ENCODE measurements at regions not wholly inside any gene's neighbourhood (a gene's known extent, or its start where the extent isn't known, plus 50 kb on each side); places are given as distances from the start of the nearest gene placed in this dataset.

- Mint-ChIP-seq H3K4me3 (no peak overlapping the region), H3K4me1 (no peaks in the 10 kb centered on the region), H3K9me3 (peaks cover 0 to 2% (median 0%) of the 10 kb centered on the region in 5 donors), H3K27ac (no peak overlapping the region), H3K27me3 (peaks cover 1 to 25% of the 10 kb centered on the region in 2 donors), H3K36me3 (no peaks in the 10 kb centered on the region)
- POLR2A ChIA-PET, result no interaction called here
- H3K27ac ChIP-seq (ENCODE audit: low read depth, low read length), result no peak overlapping the region
- H3K36me3 ChIP-seq (ENCODE audit: insufficient read depth, low read length), result no peaks in the 10 kb centered on the region
- no peaks in the 10 kb centered on the region for H3K4me1 ChIP-seq (ENCODE audit: insufficient read depth, low read length)
- CTCF ChIA-PET, result interaction anchor here (1.3 kb wide), 1 partner anchor 12 kb away, joined by 3 read pairs; no protein-coding TSS in a partner anchor
- DNase-seq, result no peak
- H3K9me3 ChIP-seq (ENCODE audit: low read length), result no peaks in the 10 kb centered on the region
- H3K27me3 ChIP-seq (ENCODE audit: insufficient read depth, low read length, poor library complexity, severe bottlenecking), result no peaks in the 10 kb centered on the region
- H3K4me3 ChIP-seq (ENCODE audit: low read length), result no peak overlapping the region
These were observed 87.2 kb upstream of the ETS2 start for GRCh38 chr21:38718481-38718880.

- Histone ChIP-seq H3K36me3 (ENCODE audit: insufficient read depth, low read length) (no peaks in the 10 kb centered on the region), H3K4me3 (ENCODE audit: low read length) (no peak overlapping the region), H3K27ac (ENCODE audit: low read depth, low read length) (no peak overlapping the region), H3K4me1 (ENCODE audit: insufficient read depth, low read length) (no peaks in the 10 kb centered on the region), H3K9me3 (ENCODE audit: low read length) (no peaks in the 10 kb centered on the region), H3K27me3 (ENCODE audit: insufficient read depth, low read length, poor library complexity, severe bottlenecking) (no peaks in the 10 kb centered on the region)
- ChIA-PET POLR2A (no interaction called here), CTCF (interaction anchor here (1.2 kb wide), 1 partner anchor 13 kb away, joined by 3 read pairs; no protein-coding TSS in a partner anchor)
- no peak for DNase-seq
- no peaks in the 10 kb centered on the region for H3K4me1 Mint-ChIP-seq
- H3K27me3 Mint-ChIP-seq, result peaks cover 4 to 15% of the 10 kb centered on the region in 2 donors
- no peak overlapping the region for H3K4me3 Mint-ChIP-seq
- no peak overlapping the region for H3K27ac Mint-ChIP-seq
- H3K9me3 Mint-ChIP-seq, result peaks cover 2 to 10% (median 7%) of the 10 kb centered on the region in 5 donors
- peaks cover 0 to 5% (median 0%) of the 10 kb centered on the region in 3 donors for H3K36me3 Mint-ChIP-seq
These were observed 85.7 kb upstream of the ETS2 start for GRCh38 chr21:38720074-38720473.

- Histone ChIP-seq H3K27me3 (ENCODE audit: insufficient read depth, low read length, poor library complexity, severe bottlenecking) (no peaks in the 10 kb centered on the region), H3K9me3 (ENCODE audit: low read length) (no peaks in the 10 kb centered on the region), H3K4me1 (ENCODE audit: insufficient read depth, low read length) (no peaks in the 10 kb centered on the region), H3K27ac (ENCODE audit: low read depth, low read length) (no peak overlapping the region), H3K4me3 (ENCODE audit: low read length) (no peak overlapping the region), H3K36me3 (ENCODE audit: insufficient read depth, low read length) (no peaks in the 10 kb centered on the region)
- no peak for DNase-seq
- CTCF ChIA-PET, result interaction anchor here (1.2 kb wide), 1 partner anchor 12 kb away, joined by 3 read pairs; no protein-coding TSS in a partner anchor
- H3K36me3 Mint-ChIP-seq, result peaks cover 0 to 5% (median 0%) of the 10 kb centered on the region in 3 donors
- H3K4me3 Mint-ChIP-seq, result no peak overlapping the region
- POLR2A ChIA-PET, result no interaction called here
- H3K4me1 Mint-ChIP-seq, result no peaks in the 10 kb centered on the region
- H3K9me3 Mint-ChIP-seq, result peaks cover 2 to 16% (median 14%) of the 10 kb centered on the region in 5 donors
- no peak overlapping the region for H3K27ac Mint-ChIP-seq
- H3K27me3 Mint-ChIP-seq, result peaks cover 4 to 12% of the 10 kb centered on the region in 2 donors
These were observed 84.7 kb upstream of the ETS2 start for GRCh38 chr21:38721055-38721454.

GRCh38 chr21:38721958-38722357 is 83.8 kb upstream of the ETS2 start:
- Mint-ChIP-seq H3K4me1 (no peaks in the 10 kb centered on the region), H3K36me3 (peaks cover 0 to 5% (median 0%) of the 10 kb centered on the region in 3 donors), H3K9me3 (peaks cover 2 to 19% (median 19%) of the 10 kb centered on the region in 5 donors), H3K27ac (no peak overlapping the region), H3K27me3 (peaks cover 5 to 9% of the 10 kb centered on the region in 2 donors), H3K4me3 (no peak overlapping the region)
- Histone ChIP-seq H3K4me1 (ENCODE audit: insufficient read depth, low read length) (no peaks in the 10 kb centered on the region), H3K9me3 (ENCODE audit: low read length) (no peaks in the 10 kb centered on the region), H3K27ac (ENCODE audit: low read depth, low read length) (no peak overlapping the region), H3K4me3 (ENCODE audit: low read length) (no peak overlapping the region), H3K27me3 (ENCODE audit: insufficient read depth, low read length, poor library complexity, severe bottlenecking) (no peaks in the 10 kb centered on the region), H3K36me3 (ENCODE audit: insufficient read depth, low read length) (no peaks in the 10 kb centered on the region)
- CTCF ChIA-PET, result no interaction called here
- DNase-seq, result no peak
- POLR2A ChIA-PET, result no interaction called here

- Histone ChIP-seq H3K4me3 (ENCODE audit: low read length) (no peak overlapping the region), H3K27me3 (ENCODE audit: insufficient read depth, low read length, poor library complexity, severe bottlenecking) (no peaks in the 10 kb centered on the region), H3K27ac (ENCODE audit: low read depth, low read length) (no peak overlapping the region), H3K4me1 (ENCODE audit: insufficient read depth, low read length) (no peaks in the 10 kb centered on the region), H3K9me3 (ENCODE audit: low read length) (no peaks in the 10 kb centered on the region), H3K36me3 (ENCODE audit: insufficient read depth, low read length) (no peaks in the 10 kb centered on the region)
- H3K9me3 Mint-ChIP-seq, result peaks cover 2 to 19% (median 19%) of the 10 kb centered on the region in 5 donors
- no peak for DNase-seq
- H3K27ac Mint-ChIP-seq, result no peak overlapping the region
- H3K27me3 Mint-ChIP-seq, result peaks cover 9 to 24% of the 10 kb centered on the region in 2 donors
- H3K4me3 Mint-ChIP-seq, result no peak overlapping the region
- ChIA-PET POLR2A (no interaction called here), CTCF (no interaction called here)
- peaks cover 0 to 5% (median 0%) of the 10 kb centered on the region in 3 donors for H3K36me3 Mint-ChIP-seq
- H3K4me1 Mint-ChIP-seq, result no peaks in the 10 kb centered on the region
These were observed 80.3 kb upstream of the ETS2 start for GRCh38 chr21:38725196-38726157.

GRCh38 chr21:38726482-38726881 is 79.2 kb upstream of the ETS2 start:
- ChIA-PET POLR2A (no interaction called here), CTCF (no interaction called here)
- H3K4me3 ChIP-seq (ENCODE audit: low read length), result no peak overlapping the region
- H3K27me3 ChIP-seq (ENCODE audit: insufficient read depth, low read length, poor library complexity, severe bottlenecking), result no peaks in the 10 kb centered on the region
- DNase-seq, result no peak
- H3K27ac ChIP-seq (ENCODE audit: low read depth, low read length), result no peak overlapping the region
- Mint-ChIP-seq H3K9me3 (peaks cover 2 to 19% (median 19%) of the 10 kb centered on the region in 5 donors), H3K36me3 (peaks cover 0 to 5% (median 0%) of the 10 kb centered on the region in 3 donors), H3K4me1 (no peaks in the 10 kb centered on the region), H3K27me3 (peaks cover 9 to 27% of the 10 kb centered on the region in 2 donors), H3K4me3 (no peak overlapping the region), H3K27ac (no peak overlapping the region)
- no peaks in the 10 kb centered on the region for H3K36me3 ChIP-seq (ENCODE audit: insufficient read depth, low read length)
- no peaks in the 10 kb centered on the region for H3K4me1 ChIP-seq (ENCODE audit: insufficient read depth, low read length)
- H3K9me3 ChIP-seq (ENCODE audit: low read length), result no peaks in the 10 kb centered on the region

- CTCF ChIA-PET, result no interaction called here
- peaks cover 4% of the 10 kb centered on the region for H3K27me3 ChIP-seq (ENCODE audit: insufficient read depth, low read length, poor library complexity, severe bottlenecking)
- Mint-ChIP-seq H3K27ac (no peak overlapping the region), H3K4me1 (peaks cover 5 to 6% (median 5%) of the 10 kb centered on the region in 3 donors), H3K27me3 (peaks cover 19 to 34% of the 10 kb centered on the region in 2 donors), H3K36me3 (peaks cover 0 to 5% (median 0%) of the 10 kb centered on the region in 3 donors), H3K4me3 (no peak overlapping the region), H3K9me3 (peaks cover 0 to 19% (median 16%) of the 10 kb centered on the region in 5 donors)
- no peak overlapping the region for H3K27ac ChIP-seq (ENCODE audit: low read depth, low read length)
- POLR2A ChIA-PET, result no interaction called here
- no peaks in the 10 kb centered on the region for H3K9me3 ChIP-seq (ENCODE audit: low read length)
- no peaks in the 10 kb centered on the region for H3K36me3 ChIP-seq (ENCODE audit: insufficient read depth, low read length)
- no peak for DNase-seq
- no peak overlapping the region for H3K4me3 ChIP-seq (ENCODE audit: low read length)
- peaks cover 4% of the 10 kb centered on the region for H3K4me1 ChIP-seq (ENCODE audit: insufficient read depth, low read length)
These were observed 76.4 kb upstream of the ETS2 start for GRCh38 chr21:38729291-38729690.

GRCh38 chr21:38729754-38730379 is 75.9 kb upstream of the ETS2 start:
- CTCF ChIA-PET, result no interaction called here
- no peak overlapping the region for H3K27ac ChIP-seq (ENCODE audit: low read depth, low read length)
- no peak overlapping the region for H3K4me3 ChIP-seq (ENCODE audit: low read length)
- H3K27me3 ChIP-seq (ENCODE audit: insufficient read depth, low read length, poor library complexity, severe bottlenecking), result peaks cover 9% of the 10 kb centered on the region
- no peaks in the 10 kb centered on the region for H3K36me3 ChIP-seq (ENCODE audit: insufficient read depth, low read length)
- POLR2A ChIA-PET, result no interaction called here
- H3K4me1 ChIP-seq (ENCODE audit: insufficient read depth, low read length), result peaks cover 7% of the 10 kb centered on the region
- H3K27ac Mint-ChIP-seq, result no peak overlapping the region
- no peak for DNase-seq
- no peak overlapping the region for H3K4me3 Mint-ChIP-seq
- peaks cover 0 to 14% (median 10%) of the 10 kb centered on the region in 5 donors for H3K9me3 Mint-ChIP-seq
- H3K9me3 ChIP-seq (ENCODE audit: low read length), result no peaks in the 10 kb centered on the region
- H3K36me3 Mint-ChIP-seq, result no peaks in the 10 kb centered on the region
- H3K27me3 Mint-ChIP-seq, result peaks cover 20 to 38% of the 10 kb centered on the region in 2 donors
- H3K4me1 Mint-ChIP-seq, result peaks cover 7 to 11% (median 7%) of the 10 kb centered on the region in 3 donors
